ENCODE measurements at regions not wholly inside any gene's neighbourhood (a gene's known extent, or its start where the extent isn't known, plus 50 kb on each side); places are given as distances from the start of the nearest gene placed in this dataset.

DNA sequence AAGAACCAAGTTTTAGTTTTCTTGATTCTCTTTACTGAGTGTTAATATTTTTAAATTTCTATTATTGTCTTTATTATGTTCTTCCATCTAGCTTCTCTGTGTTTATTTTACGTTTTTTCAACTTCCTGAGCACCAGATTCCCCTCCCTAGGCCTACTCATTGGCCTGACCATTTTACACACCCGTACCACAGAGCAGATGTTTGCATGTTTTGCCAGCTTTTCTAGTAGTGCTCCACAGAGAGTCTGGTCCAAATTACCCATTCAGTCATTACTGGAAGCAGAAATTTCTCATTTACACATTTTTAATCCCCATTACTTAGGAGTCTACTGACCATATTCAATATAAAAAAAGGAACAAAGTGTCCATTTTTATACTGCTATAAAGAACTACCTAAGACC lies 66.9 kb downstream of the ING1 start:
- TF ChIP-seq, protein P1, sequence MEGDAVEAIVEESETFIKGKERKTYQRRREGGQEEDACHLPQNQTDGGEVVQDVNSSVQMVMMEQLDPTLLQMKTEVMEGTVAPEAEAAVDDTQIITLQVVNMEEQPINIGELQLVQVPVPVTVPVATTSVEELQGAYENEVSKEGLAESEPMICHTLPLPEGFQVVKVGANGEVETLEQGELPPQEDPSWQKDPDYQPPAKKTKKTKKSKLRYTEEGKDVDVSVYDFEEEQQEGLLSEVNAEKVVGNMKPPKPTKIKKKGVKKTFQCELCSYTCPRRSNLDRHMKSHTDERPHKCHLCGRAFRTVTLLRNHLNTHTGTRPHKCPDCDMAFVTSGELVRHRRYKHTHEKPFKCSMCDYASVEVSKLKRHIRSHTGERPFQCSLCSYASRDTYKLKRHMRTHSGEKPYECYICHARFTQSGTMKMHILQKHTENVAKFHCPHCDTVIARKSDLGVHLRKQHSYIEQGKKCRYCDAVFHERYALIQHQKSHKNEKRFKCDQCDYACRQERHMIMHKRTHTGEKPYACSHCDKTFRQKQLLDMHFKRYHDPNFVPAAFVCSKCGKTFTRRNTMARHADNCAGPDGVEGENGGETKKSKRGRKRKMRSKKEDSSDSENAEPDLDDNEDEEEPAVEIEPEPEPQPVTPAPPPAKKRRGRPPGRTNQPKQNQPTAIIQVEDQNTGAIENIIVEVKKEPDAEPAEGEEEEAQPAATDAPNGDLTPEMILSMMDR (IDR thresholded peaks at IDR 0.05; ENCODE audit: low read depth, low read length, missing control alignments), result no peak
- DNase-seq, result no peak
- in situ Hi-C loops (cut with HindIII; ENCODE audit: low pct_ligation_motif_present, low sequenced_read_pairs), result no loop called here

DNA sequence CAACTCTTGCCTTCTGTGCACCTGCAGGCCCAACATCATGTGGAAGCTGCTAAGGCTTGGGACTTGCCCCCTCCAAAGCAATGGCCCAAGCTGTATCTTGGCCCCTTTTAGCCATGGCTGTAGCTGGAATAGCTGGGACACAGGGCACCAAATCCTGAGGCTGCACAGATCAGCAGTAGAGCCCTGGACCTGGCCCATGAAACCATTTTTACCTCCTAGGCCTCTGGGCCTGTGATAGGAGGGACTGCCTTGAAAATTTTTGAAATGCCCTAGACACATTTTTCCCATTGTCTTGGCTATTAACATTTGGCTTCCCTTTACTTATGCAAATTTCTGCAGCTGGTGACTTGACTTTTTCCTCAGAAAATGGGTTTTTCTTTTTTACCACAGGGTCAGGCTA lies 68.7 kb downstream of the ING1 start:
- no peaks in the 10 kb centered on the region for H3K27me3 ChIP-seq (replicated peaks)

More for the DNA sequence above, 66.9 kb downstream of the ING1 start:
- Histone ChIP-seq H3K27me3 (replicated peaks) (no peaks in the 10 kb centered on the region), H3K4me3 (ENCODE audit: low read depth, low read length) (no peak overlapping the region), H3K27ac (no peak overlapping the region), H3K36me3 (replicated peaks) (no peaks in the 10 kb centered on the region)

DNA sequence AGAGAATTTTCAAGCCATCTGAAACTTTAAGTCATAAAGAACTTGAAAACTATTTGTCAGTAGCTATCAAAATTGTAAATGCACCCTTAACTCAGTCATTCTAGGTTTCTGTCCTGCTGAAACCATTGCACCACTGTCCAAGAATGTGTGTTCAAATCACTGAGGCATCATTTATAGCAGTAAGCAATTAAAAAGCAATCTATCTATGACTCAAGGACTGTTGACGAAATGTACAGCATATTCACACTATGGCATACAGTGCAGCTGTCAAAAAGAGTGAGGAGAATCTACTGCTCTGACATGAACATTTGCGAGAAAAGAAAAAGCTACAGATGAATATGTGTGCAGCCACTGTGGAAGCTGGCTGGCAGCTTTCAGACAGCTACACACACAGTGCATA lies 71.2 kb downstream of the ING1 start:
- in situ Hi-C loops (cut with HindIII; ENCODE audit: low pct_ligation_motif_present, low sequenced_read_pairs), result no loop called here
- no peaks in the 10 kb centered on the region for H3K27me3 ChIP-seq (replicated peaks)
- DNase-seq, result no peak
- no peak overlapping the region for H3K4me3 ChIP-seq (ENCODE audit: low read depth, low read length)
- no peaks in the 10 kb centered on the region for H3K36me3 ChIP-seq (replicated peaks)
- TF ChIP-seq, protein P1 (IDR thresholded peaks at IDR 0.05; ENCODE audit: low read depth, low read length, missing control alignments), result no peak
- H3K27ac ChIP-seq, result no peak overlapping the region

More for the DNA sequence above, 68.7 kb downstream of the ING1 start:
- TF ChIP-seq, protein P1 (IDR thresholded peaks at IDR 0.05; ENCODE audit: low read depth, low read length, missing control alignments), result no peak
- Histone ChIP-seq H3K4me3 (ENCODE audit: low read depth, low read length) (no peak overlapping the region), H3K36me3 (replicated peaks) (no peaks in the 10 kb centered on the region), H3K27ac (no peak overlapping the region)
- in situ Hi-C loops (cut with HindIII; ENCODE audit: low pct_ligation_motif_present, low sequenced_read_pairs), result no loop called here
- DNase-seq, result no peak

DNA sequence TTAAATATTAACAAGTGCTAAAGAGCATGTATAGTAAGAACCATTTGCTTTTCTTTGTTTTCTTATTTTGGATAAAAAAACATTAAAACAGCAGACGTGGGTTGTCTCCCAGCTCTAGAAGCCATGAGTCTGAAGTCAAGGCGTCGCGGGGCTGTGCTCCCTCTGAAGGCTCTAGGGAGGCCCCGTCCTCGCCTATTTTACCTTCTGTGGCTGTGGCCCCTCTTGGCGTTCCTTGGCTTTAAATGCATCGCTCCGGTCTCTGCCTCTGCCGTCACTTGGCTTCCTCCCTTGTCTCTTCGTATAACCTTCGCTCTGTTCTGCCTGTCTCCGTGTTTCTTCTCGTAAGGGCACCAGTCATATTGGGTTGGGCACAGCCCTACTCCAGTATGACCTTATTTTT lies 75.3 kb downstream of the ING1 start:
- Histone ChIP-seq H3K27me3 (replicated peaks) (no peaks in the 10 kb centered on the region), H3K4me3 (ENCODE audit: low read depth, low read length) (no peak overlapping the region), H3K27ac (no peak overlapping the region), H3K36me3 (replicated peaks) (no peaks in the 10 kb centered on the region)
- no peak for DNase-seq
- in situ Hi-C loops (cut with HindIII; ENCODE audit: low pct_ligation_motif_present, low sequenced_read_pairs), result no loop called here
- TF ChIP-seq, protein P1 (IDR thresholded peaks at IDR 0.05; ENCODE audit: low read depth, low read length, missing control alignments), result no peak

DNA sequence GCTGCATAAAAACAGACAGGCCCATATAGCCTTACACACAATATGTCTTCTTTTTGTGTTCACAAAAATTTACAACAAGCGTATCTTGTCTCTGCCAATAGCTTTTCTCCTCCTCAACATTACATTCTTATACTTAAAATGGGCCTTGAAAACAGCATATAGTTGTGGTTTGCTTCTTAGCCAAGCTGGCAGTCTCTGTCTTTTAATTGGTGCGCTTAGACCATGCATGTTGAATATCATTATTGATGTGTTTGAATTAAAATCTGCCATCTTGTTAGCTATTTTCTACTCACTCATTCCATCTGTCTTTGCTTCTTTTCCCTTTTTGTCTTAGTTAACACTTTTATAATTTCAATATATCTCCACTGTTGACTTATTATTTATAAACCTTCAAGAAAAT lies 76.4 kb downstream of the ING1 start:
- no peak for DNase-seq
- H3K27ac ChIP-seq, result no peak overlapping the region
- H3K27me3 ChIP-seq (replicated peaks), result no peaks in the 10 kb centered on the region
- H3K4me3 ChIP-seq (ENCODE audit: low read depth, low read length), result no peak overlapping the region
- H3K36me3 ChIP-seq (replicated peaks), result no peaks in the 10 kb centered on the region
- TF ChIP-seq, protein P1 (IDR thresholded peaks at IDR 0.05; ENCODE audit: low read depth, low read length, missing control alignments), result no peak
- in situ Hi-C loops (cut with HindIII; ENCODE audit: low pct_ligation_motif_present, low sequenced_read_pairs), result no loop called here

DNA sequence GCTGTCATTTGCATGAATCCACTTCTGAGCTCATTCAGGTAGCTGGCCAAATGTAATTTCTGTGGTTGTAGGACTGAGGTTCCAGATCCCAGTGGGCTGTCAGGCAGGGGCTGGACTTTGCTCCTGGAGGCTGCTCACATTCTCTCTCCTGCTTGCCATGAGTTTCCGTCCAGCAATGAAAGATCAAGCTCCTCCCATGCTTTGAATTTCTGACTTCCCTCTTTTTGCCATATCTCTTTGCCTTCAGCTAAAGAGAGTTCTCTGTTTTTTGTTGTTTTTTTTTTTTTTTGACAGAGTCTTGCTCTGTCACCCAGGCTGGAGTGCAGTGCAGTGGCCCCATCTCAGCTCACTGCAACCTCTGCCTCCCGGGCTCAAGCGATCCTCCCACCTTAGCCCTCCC lies 76.9 kb downstream of the ING1 start:
- TF ChIP-seq, protein P1 (IDR thresholded peaks at IDR 0.05; ENCODE audit: low read depth, low read length, missing control alignments), result no peak
- Histone ChIP-seq H3K27ac (no peak overlapping the region), H3K27me3 (replicated peaks) (no peaks in the 10 kb centered on the region), H3K4me3 (ENCODE audit: low read depth, low read length) (no peak overlapping the region), H3K36me3 (replicated peaks) (no peaks in the 10 kb centered on the region)
- DNase-seq, result no peak
- in situ Hi-C loops (cut with HindIII; ENCODE audit: low pct_ligation_motif_present, low sequenced_read_pairs), result no loop called here
